Fibroblast of gingiva (primary cell): ENCODE measurements at regions not wholly inside any gene's neighbourhood (a gene's known extent, or its start where the extent isn't known, plus 50 kb on each side); places are given as distances from the start of the nearest gene placed in this dataset.

ENCODE experiments used
- DNase-seq: peaks from one replicate; pipeline ENCODE4 v3.0.0-alpha.2; 2011; ENCODE audit warnings: low read depth

DNA sequence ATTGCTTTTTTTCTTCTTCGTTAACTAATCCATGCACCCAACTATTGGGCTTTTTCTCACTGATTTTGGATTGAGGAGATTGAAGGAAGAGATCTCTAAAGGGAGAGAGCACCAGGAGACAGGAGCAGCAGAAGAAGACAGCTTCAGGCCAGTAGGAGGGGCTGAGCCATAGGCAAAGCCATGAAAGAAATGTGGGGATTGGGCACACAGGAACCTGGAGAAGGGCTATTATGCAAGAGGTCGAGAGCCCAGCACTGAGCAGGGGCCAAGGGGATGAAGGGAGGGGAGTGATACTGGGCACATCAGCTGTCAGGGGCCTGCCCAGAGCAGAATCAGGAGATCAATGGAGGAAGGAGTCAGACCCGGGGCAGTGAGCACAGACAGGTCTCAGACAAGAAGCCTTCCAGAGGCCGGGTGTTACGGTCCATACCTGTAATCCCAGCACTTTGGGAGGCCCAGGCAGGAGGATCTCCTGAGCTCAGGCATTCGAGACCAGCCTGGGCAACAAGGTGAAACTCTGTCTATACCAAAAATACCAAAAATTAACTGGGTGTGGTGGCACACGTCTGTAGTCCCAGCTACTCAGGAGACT lies 140.9 kb downstream of the BCOR start:
- no peak for DNase-seq

DNA sequence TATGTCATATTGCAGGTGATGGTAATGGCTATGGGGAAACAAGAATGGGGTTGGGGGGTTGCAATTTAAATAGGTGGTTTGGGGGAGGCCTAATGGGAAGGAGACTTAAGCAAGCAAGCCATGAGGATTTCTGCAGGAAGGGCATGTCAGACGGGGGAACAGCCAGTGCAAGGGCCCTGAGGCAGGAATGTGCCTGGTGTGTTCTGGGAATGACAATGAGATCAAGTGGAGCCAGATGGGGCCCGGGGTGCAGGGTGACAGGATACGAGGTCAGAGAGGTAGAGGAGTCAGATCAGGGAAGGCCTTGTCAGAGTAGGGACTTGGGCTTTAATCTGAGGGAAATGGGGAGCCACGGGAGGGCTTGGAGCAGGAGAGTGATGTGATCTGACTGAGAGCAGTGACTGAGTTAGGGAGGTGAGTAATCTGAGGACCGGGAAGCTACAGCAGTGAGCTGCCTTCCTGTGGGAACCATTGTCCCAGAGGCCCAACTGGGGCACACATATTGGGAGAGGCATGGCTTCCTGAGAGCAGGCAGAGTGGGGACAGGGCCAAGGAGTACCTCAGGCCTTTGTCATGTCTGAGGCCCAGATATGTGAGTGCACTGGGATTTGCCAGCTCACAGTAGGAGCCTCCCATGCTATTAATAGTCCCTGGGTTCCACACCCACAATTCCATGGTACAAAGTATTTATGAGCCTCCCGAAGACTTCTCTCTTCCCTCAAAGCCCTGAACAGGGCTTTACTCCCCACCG lies 139.8 kb downstream of the BCOR start:
- DNase-seq: no peak

DNA sequence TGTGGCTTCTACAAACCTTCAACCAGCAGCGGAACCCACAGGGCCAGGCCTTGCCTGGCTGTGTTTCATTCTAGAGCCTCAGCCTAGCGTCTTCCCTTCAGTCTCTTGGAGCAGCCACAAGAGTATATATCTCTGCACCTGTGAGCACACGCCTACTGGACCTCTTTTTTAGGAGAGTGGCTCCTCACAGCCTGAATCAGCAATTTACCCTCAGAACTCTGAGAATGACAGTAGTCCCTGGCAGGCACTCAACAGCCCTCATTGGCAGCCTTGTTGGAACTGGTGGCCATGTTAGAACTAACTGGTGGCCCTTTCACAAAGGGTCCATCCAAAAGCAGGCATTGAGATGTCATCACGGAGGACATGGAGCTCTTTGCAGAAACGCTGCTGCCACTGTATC lies 138.9 kb downstream of the BCOR start:
- DNase-seq: no peak

DNA sequence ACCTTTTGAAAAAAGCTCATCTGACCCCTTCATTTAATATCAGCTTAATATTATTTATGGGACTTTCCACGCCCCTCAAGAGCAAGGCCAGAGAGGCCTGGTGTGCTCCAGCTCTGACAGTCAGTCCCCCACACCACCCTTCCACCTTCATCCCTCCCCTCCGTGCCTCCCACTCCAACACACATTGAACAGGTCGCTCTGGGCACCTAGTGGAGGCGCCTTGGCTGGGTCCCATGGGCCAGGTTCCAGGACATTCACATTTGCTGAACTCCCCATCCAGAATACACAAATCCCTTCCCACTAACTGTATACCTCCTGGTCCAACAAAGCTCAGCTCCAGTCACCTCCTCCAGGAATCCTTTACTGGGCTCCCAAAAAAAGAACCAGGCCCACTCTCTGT lies 137.5 kb downstream of the BCOR start:
- DNase-seq: no peak

DNA sequence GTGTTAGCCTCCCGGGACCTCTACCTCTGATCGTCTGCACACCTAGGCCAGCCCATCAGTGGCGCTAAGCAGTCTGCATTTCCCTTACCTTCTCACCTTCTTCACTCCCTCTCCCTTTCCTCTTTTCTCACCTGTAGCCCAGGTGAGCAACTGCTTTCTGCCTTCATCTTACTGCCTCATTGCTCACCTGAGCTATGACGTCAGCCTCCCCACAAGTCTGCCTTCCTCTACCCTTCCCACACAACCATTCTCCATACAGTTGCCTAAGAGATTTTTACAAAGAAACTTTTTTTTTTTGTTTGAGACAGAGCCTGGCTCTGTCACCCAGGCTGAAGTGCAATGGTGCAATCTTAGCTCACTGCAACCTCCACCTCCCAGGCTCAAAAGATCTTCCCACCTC lies 136.3 kb downstream of the BCOR start:
- DNase-seq: no peak

DNA sequence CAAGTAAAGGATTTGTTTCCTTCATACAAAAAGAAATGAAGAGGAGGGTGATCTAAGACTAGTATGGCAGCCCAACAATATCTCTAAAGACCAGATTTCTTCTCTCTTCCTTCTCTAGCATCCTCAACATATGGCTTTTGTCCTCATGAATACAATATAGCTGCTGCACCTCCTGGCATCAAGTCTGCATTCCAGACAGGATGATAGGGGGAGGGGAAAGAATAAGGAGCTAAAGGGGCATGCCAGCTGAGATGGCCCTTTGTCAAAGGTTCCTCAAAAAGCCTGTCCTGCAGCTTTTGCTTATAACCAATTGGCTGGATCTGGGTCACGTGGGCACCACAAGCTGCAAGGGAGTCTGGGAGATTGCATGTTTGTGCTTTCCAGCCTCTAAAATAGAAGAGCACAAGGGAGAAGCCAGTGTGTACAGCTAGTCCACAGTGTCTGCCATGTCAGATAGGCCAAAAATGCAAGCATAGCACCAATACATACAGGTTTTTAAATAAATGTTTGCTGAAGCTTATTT lies 132.6 kb downstream of the BCOR start:
- DNase-seq: no peak

DNA sequence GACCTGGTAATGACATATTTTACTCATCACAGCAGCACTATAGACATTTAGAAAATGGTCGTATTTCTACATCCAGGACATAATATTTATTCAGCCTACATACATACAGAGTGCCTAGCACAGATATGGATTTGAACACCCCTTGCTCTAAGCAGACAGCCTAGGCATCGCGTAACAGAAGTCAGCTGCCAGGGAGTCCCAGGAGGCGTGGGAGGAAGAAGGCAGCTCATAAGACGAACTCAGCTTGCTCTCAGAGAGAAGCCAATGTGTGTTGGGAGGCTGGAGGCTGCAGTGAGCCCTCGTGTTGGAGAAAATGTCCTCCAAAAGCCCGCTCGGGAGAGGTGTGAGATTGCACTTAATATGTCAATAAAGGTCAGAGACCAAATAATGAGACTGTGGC lies 131.6 kb downstream of the BCOR start:
- DNase-seq: no peak

DNA sequence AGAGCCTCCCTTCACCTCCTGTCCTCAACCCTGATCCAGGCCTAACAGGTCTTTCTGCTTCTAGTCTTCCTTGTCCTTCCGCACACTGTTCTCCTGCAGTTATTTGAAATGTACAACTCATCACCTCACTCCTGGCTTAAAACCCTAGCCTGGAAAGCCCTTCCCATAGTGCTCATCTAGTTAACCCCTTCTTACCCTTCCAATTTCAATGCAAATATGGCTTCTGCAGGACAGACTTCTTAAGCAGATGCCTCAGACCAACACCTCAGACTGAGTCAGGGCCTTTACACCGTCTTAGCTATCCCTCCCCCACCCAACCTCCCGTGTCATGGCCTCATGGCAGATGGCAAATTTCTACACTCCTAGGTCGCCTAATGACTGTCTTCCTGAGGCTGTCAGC lies 130.4 kb downstream of the BCOR start:
- DNase-seq: no peak

DNA sequence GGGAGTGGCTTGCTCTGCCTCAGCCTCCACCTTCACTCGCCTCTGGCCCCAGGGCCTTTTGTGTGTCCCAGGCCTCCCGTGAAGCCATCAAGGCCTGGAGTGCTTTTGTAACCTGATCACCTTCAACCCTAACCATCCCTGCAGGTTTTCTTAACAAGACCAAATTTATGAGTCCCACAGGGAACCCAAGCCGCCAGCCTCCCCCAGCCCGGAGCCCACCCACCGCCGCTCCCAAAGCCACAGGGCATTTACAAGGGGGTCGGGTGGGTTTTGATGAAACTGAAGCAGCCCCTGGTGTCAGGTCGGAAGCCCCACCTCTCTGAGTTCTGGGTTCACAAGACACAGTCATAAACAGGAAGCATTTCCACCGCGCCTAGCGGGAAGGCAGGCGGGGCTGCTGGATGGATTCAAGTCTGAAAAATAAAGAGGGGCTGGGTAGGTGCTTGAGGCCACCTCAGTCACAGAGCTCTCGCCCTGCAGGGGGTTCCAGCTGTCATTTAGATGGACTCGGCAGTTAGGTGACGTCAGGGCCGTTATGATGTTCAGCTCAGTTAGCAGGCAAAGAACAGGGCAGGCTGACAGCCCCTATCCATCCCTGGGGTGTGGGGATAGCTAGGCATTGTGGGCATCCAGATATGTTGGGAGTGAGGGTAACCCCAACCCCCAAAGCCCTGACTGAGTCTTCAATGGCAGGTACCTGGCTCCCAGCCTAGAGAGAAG lies 128.5 kb downstream of the BCOR start:
- no peak for DNase-seq

DNA sequence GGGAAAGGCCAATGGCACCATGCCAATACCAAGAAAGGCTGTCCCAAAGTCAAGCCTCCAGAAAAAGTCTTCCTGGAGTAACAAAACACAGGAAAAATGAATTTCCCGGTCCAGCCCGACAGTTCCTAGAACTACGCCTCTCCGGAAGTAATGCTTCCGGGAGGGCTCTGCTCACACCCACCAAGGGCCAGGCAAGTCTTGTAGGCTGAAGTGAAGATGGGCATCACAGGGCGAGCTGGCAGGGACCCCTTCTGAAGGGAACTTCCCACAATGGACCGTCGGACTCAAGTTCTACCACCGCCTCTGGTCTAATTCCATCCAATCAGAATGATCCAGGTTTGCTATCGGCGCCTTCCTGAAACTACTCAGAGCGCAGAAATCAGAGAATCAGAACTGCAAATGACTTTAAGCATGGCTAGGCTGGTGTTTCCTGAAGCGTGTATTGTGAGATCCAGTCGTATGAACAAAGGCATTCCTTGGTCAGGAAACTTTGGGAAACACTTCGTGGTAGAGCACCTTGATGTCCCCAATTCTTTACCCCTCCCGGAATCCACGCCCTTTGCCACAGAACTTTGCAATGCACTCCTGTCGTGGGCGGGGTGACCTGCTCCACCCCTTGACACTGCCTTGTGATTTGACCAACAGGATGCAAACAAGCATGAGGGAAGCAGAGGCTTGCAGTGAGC lies 127.8 kb downstream of the BCOR start:
- DNase-seq: no peak

DNA sequence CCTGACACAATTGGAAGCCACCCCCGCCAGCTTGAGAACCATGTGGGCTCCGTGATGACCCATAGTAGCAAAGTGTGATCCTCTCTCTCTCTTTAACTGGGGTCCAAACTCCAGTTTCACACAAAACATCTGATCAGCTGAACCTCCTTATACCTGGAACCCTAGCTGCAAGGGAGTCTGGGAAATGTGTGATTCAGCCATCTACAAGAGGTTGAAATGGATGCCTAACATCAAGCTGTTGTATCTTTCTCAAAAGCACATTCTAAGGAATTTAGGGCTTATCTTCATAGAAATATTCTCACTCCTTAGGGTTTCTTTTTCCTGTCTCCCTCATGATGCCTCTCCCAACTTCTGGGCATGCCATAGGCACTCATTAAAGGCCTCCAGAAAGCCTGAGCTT lies 126.0 kb downstream of the BCOR start:
- DNase-seq: no peak

DNA sequence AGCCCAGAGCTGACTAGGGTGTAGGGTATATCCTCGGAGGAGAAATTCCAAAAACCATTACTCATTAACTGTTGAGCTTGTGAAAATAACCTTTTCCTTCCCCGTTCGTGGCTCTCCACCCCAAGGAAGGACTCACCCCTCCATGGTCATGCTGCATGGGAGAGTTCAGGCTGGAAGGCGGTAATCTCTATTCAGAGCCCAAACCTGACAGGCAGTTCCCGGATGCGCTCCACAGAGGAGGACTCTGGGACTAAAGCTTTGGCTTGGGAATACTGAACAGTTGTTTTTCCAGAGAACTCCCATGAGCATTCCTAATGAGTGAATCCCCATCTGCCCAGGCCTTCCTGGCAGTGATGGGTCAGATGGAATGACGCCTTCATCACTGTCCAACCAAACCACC lies 125.4 kb downstream of the BCOR start:
- no peak for DNase-seq

DNA sequence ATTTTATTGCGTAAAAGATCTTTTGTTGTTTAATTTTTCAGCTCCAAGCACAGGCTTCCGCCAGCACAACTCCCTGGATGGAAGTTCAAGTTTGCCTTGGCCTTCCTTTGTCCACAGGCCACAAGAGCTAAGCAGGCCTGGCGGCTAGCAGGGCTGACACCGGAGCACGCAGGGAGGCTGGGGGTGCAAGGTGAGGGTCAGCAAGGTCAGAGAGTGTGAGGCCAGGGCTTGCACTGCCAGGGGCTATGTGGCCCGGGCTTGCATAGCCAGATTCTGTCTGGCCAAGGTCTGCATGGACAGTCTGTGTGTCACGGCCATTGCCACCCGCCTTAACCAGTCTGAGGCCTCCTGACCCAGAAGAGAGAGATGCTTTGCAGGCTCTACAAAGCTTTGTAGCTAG lies 123.9 kb downstream of the BCOR start:
- no peak for DNase-seq

DNA sequence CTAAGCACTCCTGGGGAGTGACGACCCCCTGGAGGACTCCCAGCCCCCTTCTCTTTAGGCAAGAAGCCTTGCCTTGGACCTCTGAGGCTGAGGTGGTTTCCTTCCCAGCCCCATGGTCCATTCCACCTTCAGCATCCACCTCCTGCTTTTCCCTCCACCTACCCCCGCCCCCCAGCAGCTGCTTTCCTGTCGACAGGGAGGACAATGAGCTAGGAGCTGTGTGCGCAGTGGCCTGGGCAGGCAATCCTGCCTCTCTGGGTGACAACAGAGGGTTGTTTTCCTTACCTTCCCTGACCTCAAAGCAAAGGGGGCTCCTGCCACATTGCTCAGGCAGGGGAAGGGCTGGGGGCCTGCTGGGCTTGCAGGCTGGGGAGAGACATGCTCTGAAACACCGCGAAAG lies 123.5 kb downstream of the BCOR start:
- DNase-seq: no peak

DNA sequence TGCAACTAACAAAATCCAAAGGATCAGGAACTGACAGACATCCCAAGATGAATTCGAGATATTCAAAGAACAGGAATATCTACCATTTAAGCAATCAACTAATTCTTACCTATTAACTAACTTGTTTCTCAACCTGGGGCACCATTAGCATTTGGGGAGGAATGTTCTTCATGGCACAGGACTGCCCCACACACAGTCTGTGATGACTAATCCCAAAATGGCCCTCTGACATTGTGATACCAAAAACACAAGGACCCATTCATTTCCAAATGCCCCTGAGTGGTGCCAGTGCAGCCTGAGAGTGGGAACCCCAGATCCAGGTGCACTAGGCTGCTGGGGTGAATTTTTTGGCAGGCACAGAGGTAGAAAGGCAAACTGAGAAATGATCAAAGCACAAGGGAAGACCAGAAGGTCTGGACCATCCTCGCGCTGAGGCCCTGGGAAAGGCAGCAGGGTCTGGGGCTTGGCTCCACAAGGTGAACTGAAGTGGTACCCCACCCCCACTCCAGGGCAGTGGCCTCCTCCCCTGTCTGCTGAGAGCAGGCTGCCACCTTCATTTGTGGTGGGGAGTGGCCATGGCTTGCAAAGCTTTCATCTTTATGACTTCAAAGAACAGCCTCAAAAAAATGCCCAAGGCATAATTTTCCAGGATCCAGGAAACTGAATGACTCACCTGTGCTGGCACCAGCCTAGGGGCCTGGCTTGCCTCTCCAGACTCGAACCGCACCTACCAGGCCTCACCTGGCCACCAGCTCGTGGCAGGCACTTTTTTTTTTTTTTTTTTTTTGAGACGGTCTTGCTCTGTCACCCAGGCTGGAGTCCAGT lies 122.4 kb downstream of the BCOR start:
- no peak for DNase-seq

DNA sequence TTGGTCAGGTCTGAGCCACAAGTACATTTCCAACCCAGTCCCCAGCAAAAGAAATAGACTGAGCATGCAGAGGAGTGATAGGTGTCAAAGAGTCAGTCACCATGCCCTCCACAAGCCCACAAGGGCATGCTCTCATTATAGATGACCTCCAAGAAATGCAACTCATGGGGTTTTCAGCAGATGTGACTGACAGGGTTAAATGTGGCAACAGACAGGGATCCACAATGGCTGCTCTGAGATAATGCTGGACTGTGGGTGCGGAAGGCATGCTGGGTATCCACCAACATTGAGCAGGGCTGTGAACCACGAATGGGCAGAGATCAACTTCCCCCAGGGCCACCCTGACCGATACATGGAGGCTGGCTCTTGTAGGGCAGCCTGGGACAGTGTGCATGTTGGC lies 115.8 kb downstream of the BCOR start:
- DNase-seq: no peak

DNA sequence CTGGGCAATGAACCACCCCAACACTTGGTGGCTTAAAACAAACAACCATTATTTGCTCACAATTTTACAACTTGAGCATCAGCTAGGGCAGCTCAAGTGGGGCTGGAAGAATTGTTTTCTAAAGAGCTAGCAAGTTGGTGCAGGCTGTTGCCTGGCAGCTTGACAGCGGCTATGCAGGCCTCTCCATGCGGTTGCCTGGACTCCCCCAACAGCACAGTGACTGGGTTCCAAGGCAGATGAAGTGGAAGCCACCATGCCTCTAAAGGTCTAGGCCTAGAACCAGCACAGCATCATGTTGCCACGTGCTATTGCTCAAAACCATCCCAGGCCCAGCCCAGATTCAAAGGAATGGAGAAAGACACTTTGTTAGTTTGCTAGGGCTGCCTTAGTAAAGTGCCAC lies 114.8 kb downstream of the BCOR start:
- DNase-seq: no peak

DNA sequence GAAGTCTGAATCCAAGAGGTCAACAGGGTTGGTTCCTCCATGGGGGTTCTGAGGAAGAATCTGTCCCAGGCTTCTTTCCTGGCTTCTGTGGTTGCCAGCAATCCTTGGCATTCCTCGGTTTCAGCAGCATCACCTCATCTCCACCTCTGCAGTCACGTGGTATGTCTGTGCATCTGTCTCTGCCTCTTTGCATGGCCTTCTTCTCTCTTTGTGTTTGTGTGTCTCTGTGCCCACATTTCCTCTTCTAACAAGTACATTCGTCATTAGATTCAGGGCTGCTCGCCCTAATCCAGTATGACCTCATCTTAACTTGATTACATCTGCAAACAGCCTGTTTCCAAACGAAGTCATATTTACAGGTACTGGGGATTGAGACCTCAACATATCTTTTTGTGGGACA lies 114.0 kb downstream of the BCOR start:
- DNase-seq: no peak

DNA sequence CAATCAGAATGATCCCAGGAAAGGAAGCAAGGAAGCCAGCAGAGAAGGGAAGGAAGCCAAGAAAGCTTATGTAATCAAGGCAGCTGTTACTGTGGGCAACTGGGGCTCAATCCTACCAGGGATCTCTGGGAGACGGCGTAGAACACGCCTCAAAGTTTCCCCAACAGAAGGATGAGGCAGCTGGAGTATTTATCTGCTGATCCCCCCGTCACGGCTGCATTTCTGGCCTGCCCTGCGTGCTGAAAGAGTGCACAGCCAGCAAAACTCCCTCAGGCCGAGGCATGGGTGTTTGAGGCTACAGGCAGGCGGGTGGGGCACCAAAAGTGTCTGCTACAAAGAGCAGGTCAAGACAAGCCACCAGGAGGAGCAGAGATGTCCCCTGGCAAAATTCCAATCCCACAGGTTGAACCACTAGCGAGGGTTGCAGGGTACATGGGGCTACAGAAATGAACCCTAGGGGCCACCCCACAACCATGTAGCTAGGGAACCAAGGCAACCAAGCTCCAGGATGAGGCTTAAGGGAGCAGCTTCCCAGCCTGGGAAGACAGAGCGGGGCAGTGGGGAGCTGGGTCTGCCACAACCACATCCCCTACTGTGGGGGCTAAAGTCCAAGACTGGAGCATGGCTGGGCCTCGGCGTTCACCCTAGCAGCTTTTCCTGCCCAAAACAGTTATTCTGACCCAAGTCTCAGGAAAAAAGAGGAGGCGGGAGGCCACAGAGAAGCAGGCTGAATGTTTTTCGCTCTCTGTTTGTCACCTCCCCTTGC lies 113.4 kb downstream of the BCOR start:
- no peak for DNase-seq

DNA sequence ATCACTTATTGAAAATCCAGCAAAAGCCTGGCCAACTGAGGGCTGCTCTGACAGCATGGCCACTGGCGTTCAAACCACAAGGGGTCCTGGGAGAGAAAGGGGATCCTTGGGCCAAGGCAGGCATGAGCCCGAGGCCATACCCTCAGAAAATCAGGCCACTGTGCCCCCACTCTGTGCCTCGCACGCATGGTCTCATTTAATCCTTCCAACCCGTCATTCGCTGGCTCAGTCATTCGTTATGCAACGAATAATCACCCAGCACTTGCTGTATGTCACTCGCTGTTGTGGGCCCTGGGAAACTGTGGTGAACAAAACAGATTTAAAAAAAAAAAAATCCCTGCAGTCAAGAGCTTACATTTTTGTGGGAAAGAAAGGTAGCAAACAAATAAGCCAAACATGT lies 112.7 kb downstream of the BCOR start:
- no peak for DNase-seq

DNA sequence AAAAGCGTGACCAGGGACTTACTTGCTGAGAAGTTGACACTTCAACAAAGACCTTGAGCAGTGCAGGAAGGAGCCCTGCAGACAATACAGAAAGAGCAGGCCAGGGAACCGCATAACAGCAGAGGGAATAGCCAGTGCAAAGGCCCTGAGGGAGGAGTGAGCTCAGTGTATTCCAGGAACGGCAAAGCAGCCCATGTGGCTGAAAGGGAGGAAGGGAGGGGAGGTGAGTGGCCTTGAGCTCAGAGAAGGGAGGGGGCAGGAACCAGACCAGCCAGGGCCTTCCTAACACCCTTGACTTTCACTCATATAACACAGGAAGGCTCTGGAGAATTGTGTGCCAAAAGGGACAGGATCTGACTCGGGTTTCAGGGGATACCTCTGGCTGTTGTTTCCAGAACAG lies 112.2 kb downstream of the BCOR start:
- DNase-seq: no peak
